ENCODE measurements at regions not wholly inside any gene's neighbourhood (a gene's known extent, or its start where the extent isn't known, plus 50 kb on each side); places are given as distances from the start of the nearest gene placed in this dataset.

DNA sequence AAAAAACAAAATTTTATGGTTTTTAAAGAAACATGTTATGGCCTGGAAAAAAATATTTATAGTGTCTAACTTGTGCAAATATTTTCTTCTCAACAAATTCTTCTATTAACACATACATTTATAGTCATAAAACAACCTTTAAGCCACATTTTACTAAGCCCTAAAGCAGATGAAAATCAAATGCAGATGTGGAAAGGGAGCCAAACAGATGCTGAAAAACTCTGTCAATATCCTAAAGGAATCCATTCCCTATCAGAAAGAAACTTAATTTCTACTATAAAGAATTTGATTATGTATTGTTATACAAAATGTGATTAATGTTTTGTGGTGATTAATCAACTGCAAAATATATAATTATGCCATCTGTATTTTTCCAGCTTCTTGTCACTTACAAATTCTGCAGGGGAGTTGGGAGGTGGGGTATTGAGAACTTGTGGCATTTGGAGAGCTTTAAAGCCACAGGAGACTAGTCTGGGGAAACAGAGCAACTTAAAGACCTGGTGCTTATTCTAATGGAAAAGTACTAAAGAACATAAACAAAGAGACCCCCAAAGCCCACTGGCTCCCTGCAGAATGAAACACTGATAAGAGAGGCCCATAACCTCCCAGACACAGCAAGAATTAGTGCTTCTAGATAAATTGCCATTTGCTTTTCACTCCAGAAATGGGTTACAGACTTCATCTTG, 1721.0 kb upstream of the PIK3C3 start:
- no peak for TF ChIP-seq SUZ12 (IDR thresholded peaks at IDR 0.05; ENCODE audit: extremely low read depth, insufficient read depth, insufficient read length)
- TF ChIP-seq ZNF274 (IDR thresholded peaks at IDR 0.05; ENCODE audit: low read depth, low read length) = no peak

Measured in NT2/D1 (cell line).